GM23338 (cell line): ENCODE measurements at regions not wholly inside any gene's neighbourhood (a gene's known extent, or its start where the extent isn't known, plus 50 kb on each side); places are given as distances from the start of the nearest gene placed in this dataset.
A peak's percentile ranks its signal among the peaks of the same experiment; 100 is the strongest.

ENCODE experiments used
- ATAC-seq: fragments of 200-7000 bp; cut with Tn5 transposase; 3 replicates; pipeline ENCODE4 v1.9.1; 2020
- DNase-seq: peaks from one replicate; pipeline ENCODE4 v3.0.0-alpha.2; 2015; ENCODE audit warnings: low spot score
- H2AFZ ChIP-seq: fragments of 200-600 bp; sonication (generic); 2 replicates; pipeline ENCODE4 v1.8.0; 2016; ENCODE audit warnings: antibody characterized with exemption, mild to moderate bottlenecking, moderate library complexity
- H3F3A ChIP-seq: fragments of 200-600 bp; sonication (generic); replicated peaks from 2 replicates; pipeline ENCODE4 v1.8.0; 2017; ENCODE audit warnings: antibody characterized with exemption, mixed run types, low read depth
- H3K27ac ChIP-seq: fragments of 200-600 bp; sonication (generic); 2 replicates; pipeline ENCODE4 v1.6.1; 2016; ENCODE audit warnings: low read depth
- H3K27me3 ChIP-seq: fragments of 200-600 bp; sonication (generic); 2 replicates; pipeline ENCODE4 v1.8.0; 2016; ENCODE audit warnings: mild to moderate bottlenecking, mixed run types, moderate library complexity; ENCODE audit not compliant: insufficient read depth
- H3K36me3 ChIP-seq: fragments of 200-600 bp; sonication (generic); 2 replicates; pipeline ENCODE4 v1.8.0; 2016; ENCODE audit warnings: mild to moderate bottlenecking; ENCODE audit not compliant: insufficient read depth
- H3K4me1 ChIP-seq: fragments of 200-600 bp; sonication (generic); 2 replicates; pipeline ENCODE4 v1.8.0; 2016; ENCODE audit warnings: mild to moderate bottlenecking, moderate library complexity; ENCODE audit not compliant: insufficient read depth
- H3K4me2 ChIP-seq: fragments of 200-600 bp; sonication (generic); 2 replicates; pipeline ENCODE4 v1.7.1; 2017; ENCODE audit warnings: mixed run types
- H3K4me3 ChIP-seq: fragments of 200-600 bp; sonication (generic); 2 replicates; pipeline ENCODE4 v1.6.1; 2016; ENCODE audit warnings: mixed run types
- H3K79me2 ChIP-seq: fragments of 200-600 bp; sonication (generic); replicated peaks from 2 replicates; pipeline ENCODE4 v1.8.0; 2017; ENCODE audit warnings: mild to moderate bottlenecking; ENCODE audit not compliant: insufficient read depth
- H3K9me2 ChIP-seq: fragments of 200-600 bp; sonication (generic); 2 replicates; pipeline ENCODE4 v1.8.0; 2017; ENCODE audit not compliant: insufficient read depth
- H4K20me1 ChIP-seq: fragments of 200-600 bp; sonication (generic); replicated peaks from 2 replicates; pipeline ENCODE4 v1.8.0; 2017; ENCODE audit warnings: mild to moderate bottlenecking; ENCODE audit not compliant: insufficient read depth
- H3K27ac Mint-ChIP-seq: 2 replicates; pipeline ENCODE4 v1.8.0; 2020; ENCODE audit warnings: inconsistent platforms, mild to moderate bottlenecking, moderate library complexity, mixed read lengths
- H3K27me3 Mint-ChIP-seq: 3 replicates; pipeline ENCODE4 v1.8.0; 2022; ENCODE audit warnings: low read depth, mild to moderate bottlenecking, moderate library complexity, mixed read lengths, inconsistent platforms; ENCODE audit not compliant: insufficient read depth, poor library complexity
- H3K36me3 Mint-ChIP-seq: 3 replicates; pipeline ENCODE4 v1.8.0; 2021; ENCODE audit warnings: low read depth, mild to moderate bottlenecking, inconsistent platforms, moderate library complexity, mixed read lengths
- H3K4me1 Mint-ChIP-seq: 3 replicates; pipeline ENCODE4 v1.8.0; 2020; ENCODE audit warnings: mild to moderate bottlenecking, inconsistent platforms, mixed read lengths
- H3K4me3 Mint-ChIP-seq: 3 replicates; pipeline ENCODE4 v1.8.0; 2021; ENCODE audit warnings: moderate library complexity, mild to moderate bottlenecking, inconsistent platforms, mixed read lengths
- H3K9me3 Mint-ChIP-seq: 3 replicates; pipeline ENCODE4 v1.8.0; 2020; ENCODE audit warnings: moderate library complexity, mild to moderate bottlenecking, inconsistent platforms, mixed read lengths
- CTCF ChIP-seq, 2 experiments: fragments of 200-600 bp in 1 of 2; sonication (generic) in 1 of 2; conservative IDR thresholded peaks; 2 replicates each; pipeline versions ENCODE4 v1.5.1 to v1.6.1; 2016 to 2017; ENCODE audit warnings: antibody characterized with exemption in 2 of 2, low read depth in 2 of 2, mild to moderate bottlenecking in 2 of 2, moderate library complexity in 1 of 2
- EZH2phosphoT487 ChIP-seq: fragments of 200-600 bp; sonication (generic); IDR thresholded peaks from one replicate; pipeline ENCODE4 v1.8.1; 2018; ENCODE audit warnings: antibody characterized with exemption; ENCODE audit not compliant: unreplicated experiment
- NANOG ChIP-seq: IDR thresholded peaks from 2 replicates; pipeline ENCODE4 v1.6.1; 2016; ENCODE audit warnings: antibody characterized with exemption, borderline replicate concordance
- REST ChIP-seq: IDR thresholded peaks from one replicate; pipeline ENCODE4 v1.6.1; 2018; ENCODE audit warnings: antibody characterized with exemption; ENCODE audit not compliant: unreplicated experiment
- ZNF114 ChIP-seq: fragments of 250-450 bp; sonication (Bioruptor Pico); IDR thresholded peaks from 2 replicates; pipeline ENCODE4 v1.5.0; 2020; ENCODE audit warnings: mild to moderate bottlenecking, moderate library complexity
- ZNF331 ChIP-seq: fragments of 250-450 bp; sonication (Bioruptor Pico); IDR thresholded peaks from 2 replicates; pipeline ENCODE4 v1.5.0; 2020; ENCODE audit warnings: low read depth, mild to moderate bottlenecking, moderate library complexity
- ZNF462 ChIP-seq: fragments of 250-450 bp; sonication (Bioruptor Pico); IDR thresholded peaks from 2 replicates; pipeline ENCODE4 v1.5.0; 2020; ENCODE audit warnings: mild to moderate bottlenecking, moderate library complexity
- TF ChIP-seq, protein P1 (sequence below): IDR thresholded peaks from 2 replicates; pipeline ENCODE4 v1.6.1; 2016; ENCODE audit warnings: antibody characterized with exemption

GRCh38 chr14:22485649-22486048, 103.4 kb downstream of the DAD1 start (continued):
- no peak for TF ChIP-seq ZNF462 (CRISPR knock-in tag)

DNA sequence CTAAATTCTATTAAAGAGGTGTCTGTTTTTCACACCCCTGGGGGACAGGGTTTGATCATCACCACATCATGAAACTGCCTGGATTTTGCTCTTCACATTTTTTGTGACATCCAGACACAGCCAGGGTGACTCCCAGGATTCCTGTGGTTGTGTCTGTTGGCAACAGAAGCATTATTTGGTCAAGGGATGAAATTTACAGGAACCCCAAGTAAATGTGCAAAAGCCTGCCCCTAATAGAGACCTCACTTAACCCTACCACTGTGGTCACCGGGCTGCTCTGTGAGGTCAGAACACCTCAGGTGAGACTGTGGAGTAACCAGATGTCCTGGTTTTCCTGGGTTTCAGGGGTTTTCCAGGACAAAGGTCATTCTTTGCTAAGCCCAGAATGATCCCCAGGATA, 103.8 kb downstream of the DAD1 start:
- peak overlapping the region; percentile 52; the same call in 1 of the 2 replicates for H2AFZ ChIP-seq
- H3K36me3 ChIP-seq: no peaks in the 10 kb centered on the region
- no peak overlapping the region for H3K4me3 ChIP-seq
- Mint-ChIP-seq H3K9me3 (no peaks in the 10 kb centered on the region), H3K4me1 (peaks cover 47% of the 10 kb centered on the region), H3K27me3 (peaks cover 3% of the 10 kb centered on the region), H3K36me3 (no peaks in the 10 kb centered on the region), H3K4me3 (no peak overlapping the region), H3K27ac (no peak overlapping the region)
- DNase-seq: no peak
- no peak for TF ChIP-seq EZH2phosphoT487
- H3K4me1 ChIP-seq: peaks cover 21% of the 10 kb centered on the region
- H3K9me2 ChIP-seq: no peaks in the 10 kb centered on the region
- H4K20me1 ChIP-seq: no peaks in the 10 kb centered on the region
- H3K79me2 ChIP-seq: no peaks in the 10 kb centered on the region
- no peak overlapping the region for H3K4me2 ChIP-seq
- H3K27me3 ChIP-seq: no peaks in the 10 kb centered on the region
- no peak overlapping the region for H3K27ac ChIP-seq
- H3F3A ChIP-seq: no peaks in the 10 kb centered on the region
- ATAC-seq: no peak

- H3K4me1 ChIP-seq: peaks cover 27% of the 10 kb centered on the region
- TF ChIP-seq, protein P1, sequence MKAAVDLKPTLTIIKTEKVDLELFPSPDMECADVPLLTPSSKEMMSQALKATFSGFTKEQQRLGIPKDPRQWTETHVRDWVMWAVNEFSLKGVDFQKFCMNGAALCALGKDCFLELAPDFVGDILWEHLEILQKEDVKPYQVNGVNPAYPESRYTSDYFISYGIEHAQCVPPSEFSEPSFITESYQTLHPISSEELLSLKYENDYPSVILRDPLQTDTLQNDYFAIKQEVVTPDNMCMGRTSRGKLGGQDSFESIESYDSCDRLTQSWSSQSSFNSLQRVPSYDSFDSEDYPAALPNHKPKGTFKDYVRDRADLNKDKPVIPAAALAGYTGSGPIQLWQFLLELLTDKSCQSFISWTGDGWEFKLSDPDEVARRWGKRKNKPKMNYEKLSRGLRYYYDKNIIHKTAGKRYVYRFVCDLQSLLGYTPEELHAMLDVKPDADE: no peak
- TF ChIP-seq NANOG (no peak), ZNF331 (CRISPR knock-in tag) (no peak), ZNF114 (CRISPR knock-in tag) (no peak), CTCF (conservative IDR thresholded peaks at IDR 0.05; ENCODE audit: low read depth in 2 of 2) (no peak), REST (no peak)
Measured at GRCh38 chr14:22484632-22485031, 104.4 kb downstream of the DAD1 start.

More at GRCh38 chr14:22484632-22485031, 104.4 kb downstream of the DAD1 start:
- Histone ChIP-seq H4K20me1 (no peaks in the 10 kb centered on the region), H3K4me3 (no peak overlapping the region), H3K79me2 (no peaks in the 10 kb centered on the region), H3K27ac (no peak overlapping the region), H3K36me3 (no peaks in the 10 kb centered on the region), H3K27me3 (no peaks in the 10 kb centered on the region), H3K9me2 (no peaks in the 10 kb centered on the region), H2AFZ (no peak overlapping the region), H3K4me2 (no peak overlapping the region), H3F3A (no peaks in the 10 kb centered on the region)
- peaks cover 47% of the 10 kb centered on the region for H3K4me1 Mint-ChIP-seq
- H3K4me3 Mint-ChIP-seq: no peak overlapping the region
- no peak for DNase-seq
- no peaks in the 10 kb centered on the region for H3K36me3 Mint-ChIP-seq
- no peaks in the 10 kb centered on the region for H3K9me3 Mint-ChIP-seq
- ATAC-seq: no peak
- H3K27ac Mint-ChIP-seq: no peak overlapping the region
- peaks cover 3% of the 10 kb centered on the region for H3K27me3 Mint-ChIP-seq
